SK-N-SH treated with all-trans-retinoic acid at 6 μM for 48 hours (cell line): ENCODE measurements at regions not wholly inside any gene's neighbourhood (a gene's known extent, or its start where the extent isn't known, plus 50 kb on each side); places are given as distances from the start of the nearest gene placed in this dataset.

Experiments
- ATAC-seq: fragments of 200-7000 bp; cut with Tn5 transposase; 3 replicates; pipeline ENCODE4 v1.9.1; 2020; ENCODE audit warnings: mild to moderate bottlenecking, moderate library complexity
- ARNTL ChIP-seq: fragments of 450-650 bp; formaldehyde crosslinking; IDR thresholded peaks from 2 replicates; pipeline ENCODE4 v1.5.0; 2020; ENCODE audit warnings: low read depth, mild to moderate bottlenecking, moderate library complexity, borderline replicate concordance
- BACH2 ChIP-seq: fragments of 250-450 bp; sonication (Bioruptor Pico); IDR thresholded peaks from 2 replicates; pipeline ENCODE4 v1.9.0; 2021; ENCODE audit warnings: mild to moderate bottlenecking, borderline replicate concordance
- CSDC2 ChIP-seq: fragments of 250-450 bp; sonication (Bioruptor Pico); IDR thresholded peaks from 2 replicates; pipeline ENCODE4 v1.5.0; 2020; ENCODE audit warnings: mild to moderate bottlenecking, moderate library complexity
- ESRRG ChIP-seq: fragments of 250-450 bp; sonication (Bioruptor Pico); IDR thresholded peaks from 2 replicates; pipeline ENCODE4 v1.6.1; 2021; ENCODE audit warnings: mild to moderate bottlenecking
- GLIS3 ChIP-seq: fragments of 250-450 bp; sonication (Bioruptor Pico); IDR thresholded peaks from 2 replicates; pipeline ENCODE4 v1.5.0; 2020; ENCODE audit warnings: mild to moderate bottlenecking, moderate library complexity
- ISL1 ChIP-seq: fragments of 250-450 bp; sonication (Bioruptor Pico); IDR thresholded peaks from 2 replicates; pipeline ENCODE4 v2.1.2; 2022; ENCODE audit warnings: mild to moderate bottlenecking, moderate library complexity
- OSR1 ChIP-seq: fragments of 250-450 bp; sonication (Bioruptor Pico); IDR thresholded peaks from 2 replicates; pipeline ENCODE4 v1.8.0; 2022; ENCODE audit warnings: moderate library complexity, mild to moderate bottlenecking, inconsistent platforms
- PATZ1 ChIP-seq: fragments of 250-450 bp; sonication (Bioruptor Pico); IDR thresholded peaks from 2 replicates; pipeline ENCODE4 v1.8.0; 2020; ENCODE audit warnings: mild to moderate bottlenecking, moderate library complexity, borderline replicate concordance
- PPARA ChIP-seq: fragments of 250-450 bp; sonication (Bioruptor Pico); IDR thresholded peaks from 2 replicates; pipeline ENCODE4 v1.5.0; 2020; ENCODE audit warnings: mild to moderate bottlenecking, borderline replicate concordance
- RARB ChIP-seq: fragments of 250-450 bp; sonication (Bioruptor Pico); IDR thresholded peaks from 2 replicates; pipeline ENCODE4 v1.8.0; 2021; ENCODE audit warnings: mild to moderate bottlenecking, moderate library complexity
- SNAI2 ChIP-seq: fragments of 250-450 bp; sonication (Bioruptor Pico); IDR thresholded peaks from 2 replicates; pipeline ENCODE4 v1.5.0; 2020; ENCODE audit warnings: mild to moderate bottlenecking, moderate library complexity
- TCF4 ChIP-seq: fragments of 250-450 bp; sonication (Bioruptor Pico); IDR thresholded peaks from 2 replicates; pipeline ENCODE4 v1.8.0; 2021; ENCODE audit warnings: mild to moderate bottlenecking, moderate library complexity, borderline replicate concordance
- TOX ChIP-seq: fragments of 250-450 bp; sonication (Bioruptor Pico); IDR thresholded peaks from 2 replicates; pipeline ENCODE4 v1.8.0; 2021; ENCODE audit warnings: mild to moderate bottlenecking, moderate library complexity, borderline replicate concordance
- ZC3H10 ChIP-seq: fragments of 250-450 bp; sonication (Bioruptor Pico); IDR thresholded peaks from 2 replicates; pipeline ENCODE4 v1.5.1; 2021; ENCODE audit warnings: mild to moderate bottlenecking, moderate library complexity
- ZFP30 ChIP-seq: fragments of 450-650 bp; formaldehyde crosslinking; IDR thresholded peaks from 2 replicates; pipeline ENCODE4 v1.5.0; 2022; ENCODE audit warnings: mild to moderate bottlenecking, moderate library complexity
- ZNF565 ChIP-seq: fragments of 450-650 bp; formaldehyde crosslinking; conservative IDR thresholded peaks from 2 replicates; pipeline ENCODE4 v1.5.0; 2020; ENCODE audit warnings: low read depth, mild to moderate bottlenecking, moderate library complexity
- ZNF70 ChIP-seq: fragments of 450-650 bp; formaldehyde crosslinking; IDR thresholded peaks from 2 replicates; pipeline ENCODE4 v1.5.0; 2020; ENCODE audit warnings: mild to moderate bottlenecking, moderate library complexity
- ZNF8 ChIP-seq: fragments of 450-650 bp; formaldehyde crosslinking; IDR thresholded peaks from 2 replicates; pipeline ENCODE4 v1.5.0; 2020; ENCODE audit warnings: mild to moderate bottlenecking, moderate library complexity
- TF ChIP-seq, protein P1 (sequence below): fragments of 250-450 bp; sonication (Bioruptor Pico); IDR thresholded peaks from 2 replicates; pipeline ENCODE4 v1.8.0; 2021; ENCODE audit warnings: low read depth, mild to moderate bottlenecking, moderate library complexity, borderline replicate concordance
- TF ChIP-seq, protein P2 (sequence below): fragments of 250-450 bp; sonication (Bioruptor Pico); IDR thresholded peaks from 2 replicates; pipeline ENCODE4 v1.5.1; 2021; ENCODE audit warnings: mild to moderate bottlenecking, moderate library complexity
- TF ChIP-seq, protein P3 (sequence below): fragments of 250-450 bp; sonication (Bioruptor Pico); IDR thresholded peaks from 2 replicates; pipeline ENCODE4 v1.5.1; 2020; ENCODE audit warnings: low read depth, mild to moderate bottlenecking, moderate library complexity
- TF ChIP-seq, protein P4 (sequence below): fragments of 250-450 bp; sonication (Bioruptor Pico); IDR thresholded peaks from 2 replicates; pipeline ENCODE4 v1.5.0; 2020; ENCODE audit warnings: mild to moderate bottlenecking, moderate library complexity

GRCh38 chr5:116739571-116739970 is 164.9 kb upstream of the SEMA6A start:
- ATAC-seq = no peak
- no peak for TF ChIP-seq TCF4 (CRISPR knock-in tag)
- TF ChIP-seq PPARA (CRISPR knock-in tag) = no peak
- TF ChIP-seq SNAI2 = no peak
- no peak for TF ChIP-seq ZFP30 (CRISPR knock-in tag)
- TF ChIP-seq, protein P1, sequence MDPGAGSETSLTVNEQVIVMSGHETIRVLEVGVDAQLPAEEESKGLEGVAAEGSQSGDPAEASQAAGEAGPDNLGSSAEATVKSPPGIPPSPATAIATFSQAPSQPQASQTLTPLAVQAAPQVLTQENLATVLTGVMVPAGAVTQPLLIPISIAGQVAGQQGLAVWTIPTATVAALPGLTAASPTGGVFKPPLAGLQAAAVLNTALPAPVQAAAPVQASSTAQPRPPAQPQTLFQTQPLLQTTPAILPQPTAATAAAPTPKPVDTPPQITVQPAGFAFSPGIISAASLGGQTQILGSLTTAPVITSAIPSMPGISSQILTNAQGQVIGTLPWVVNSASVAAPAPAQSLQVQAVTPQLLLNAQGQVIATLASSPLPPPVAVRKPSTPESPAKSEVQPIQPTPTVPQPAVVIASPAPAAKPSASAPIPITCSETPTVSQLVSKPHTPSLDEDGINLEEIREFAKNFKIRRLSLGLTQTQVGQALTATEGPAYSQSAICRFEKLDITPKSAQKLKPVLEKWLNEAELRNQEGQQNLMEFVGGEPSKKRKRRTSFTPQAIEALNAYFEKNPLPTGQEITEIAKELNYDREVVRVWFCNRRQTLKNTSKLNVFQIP (CRISPR knock-in tag) = no peak
- no peak for TF ChIP-seq ISL1 (CRISPR knock-in tag)
- no peak for TF ChIP-seq OSR1 (CRISPR knock-in tag)
- no peak for TF ChIP-seq CSDC2 (CRISPR knock-in tag)
- TF ChIP-seq, protein P2, sequence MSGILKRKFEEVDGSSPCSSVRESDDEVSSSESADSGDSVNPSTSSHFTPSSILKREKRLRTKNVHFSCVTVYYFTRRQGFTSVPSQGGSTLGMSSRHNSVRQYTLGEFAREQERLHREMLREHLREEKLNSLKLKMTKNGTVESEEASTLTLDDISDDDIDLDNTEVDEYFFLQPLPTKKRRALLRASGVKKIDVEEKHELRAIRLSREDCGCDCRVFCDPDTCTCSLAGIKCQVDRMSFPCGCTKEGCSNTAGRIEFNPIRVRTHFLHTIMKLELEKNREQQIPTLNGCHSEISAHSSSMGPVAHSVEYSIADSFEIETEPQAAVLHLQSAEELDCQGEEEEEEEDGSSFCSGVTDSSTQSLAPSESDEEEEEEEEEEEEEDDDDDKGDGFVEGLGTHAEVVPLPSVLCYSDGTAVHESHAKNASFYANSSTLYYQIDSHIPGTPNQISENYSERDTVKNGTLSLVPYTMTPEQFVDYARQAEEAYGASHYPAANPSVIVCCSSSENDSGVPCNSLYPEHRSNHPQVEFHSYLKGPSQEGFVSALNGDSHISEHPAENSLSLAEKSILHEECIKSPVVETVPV (CRISPR knock-in tag) = no peak
- TF ChIP-seq PATZ1 (CRISPR knock-in tag) = no peak
- TF ChIP-seq, protein P3, sequence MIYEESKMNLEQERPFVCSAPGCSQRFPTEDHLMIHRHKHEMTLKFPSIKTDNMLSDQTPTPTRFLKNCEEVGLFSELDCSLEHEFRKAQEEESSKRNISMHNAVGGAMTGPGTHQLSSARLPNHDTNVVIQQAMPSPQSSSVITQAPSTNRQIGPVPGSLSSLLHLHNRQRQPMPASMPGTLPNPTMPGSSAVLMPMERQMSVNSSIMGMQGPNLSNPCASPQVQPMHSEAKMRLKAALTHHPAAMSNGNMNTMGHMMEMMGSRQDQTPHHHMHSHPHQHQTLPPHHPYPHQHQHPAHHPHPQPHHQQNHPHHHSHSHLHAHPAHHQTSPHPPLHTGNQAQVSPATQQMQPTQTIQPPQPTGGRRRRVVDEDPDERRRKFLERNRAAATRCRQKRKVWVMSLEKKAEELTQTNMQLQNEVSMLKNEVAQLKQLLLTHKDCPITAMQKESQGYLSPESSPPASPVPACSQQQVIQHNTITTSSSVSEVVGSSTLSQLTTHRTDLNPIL (CRISPR knock-in tag) = no peak
- no peak for TF ChIP-seq BACH2 (CRISPR knock-in tag)
- no peak for TF ChIP-seq ESRRG (CRISPR knock-in tag)
- TF ChIP-seq RARB (CRISPR knock-in tag) = no peak
- no peak for TF ChIP-seq ZNF70 (CRISPR knock-in tag)
- no peak for TF ChIP-seq ZNF565 (CRISPR knock-in tag)
- TF ChIP-seq ZC3H10 (CRISPR knock-in tag) = no peak

DNA sequence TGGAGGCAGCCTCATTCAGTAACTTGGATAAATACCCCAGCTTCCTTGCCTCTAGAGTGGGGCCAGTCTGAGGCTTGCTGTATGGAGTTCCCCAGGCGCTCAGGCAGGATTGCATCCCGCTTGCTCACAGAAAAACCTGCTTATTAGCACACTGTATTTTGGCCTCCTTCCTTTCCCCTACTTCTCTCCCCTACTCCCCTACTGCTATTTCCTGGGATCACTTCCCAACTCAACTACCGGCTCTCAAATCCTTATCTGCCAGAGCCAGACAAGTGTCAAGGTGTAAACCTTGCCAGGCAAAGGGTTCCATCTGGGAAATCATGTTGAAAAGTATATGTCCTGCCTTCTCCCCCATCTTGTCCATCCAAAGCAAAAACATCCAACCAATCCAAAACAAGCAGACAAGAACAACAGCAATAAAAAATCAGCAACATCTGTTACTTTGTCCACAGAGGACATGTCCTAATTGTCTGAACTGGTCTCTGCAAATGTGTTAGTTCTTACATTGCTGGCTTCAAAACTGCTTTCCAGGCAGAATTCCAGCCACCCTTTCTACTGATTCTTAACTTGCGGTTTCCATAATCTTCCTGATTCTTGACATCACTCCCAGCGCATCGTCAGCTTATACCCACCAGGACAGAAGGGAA is 164.1 kb upstream of the SEMA6A start:
- no peak for ATAC-seq
- no peak for TF ChIP-seq ZC3H10 (CRISPR knock-in tag)
- TF ChIP-seq, protein P4, sequence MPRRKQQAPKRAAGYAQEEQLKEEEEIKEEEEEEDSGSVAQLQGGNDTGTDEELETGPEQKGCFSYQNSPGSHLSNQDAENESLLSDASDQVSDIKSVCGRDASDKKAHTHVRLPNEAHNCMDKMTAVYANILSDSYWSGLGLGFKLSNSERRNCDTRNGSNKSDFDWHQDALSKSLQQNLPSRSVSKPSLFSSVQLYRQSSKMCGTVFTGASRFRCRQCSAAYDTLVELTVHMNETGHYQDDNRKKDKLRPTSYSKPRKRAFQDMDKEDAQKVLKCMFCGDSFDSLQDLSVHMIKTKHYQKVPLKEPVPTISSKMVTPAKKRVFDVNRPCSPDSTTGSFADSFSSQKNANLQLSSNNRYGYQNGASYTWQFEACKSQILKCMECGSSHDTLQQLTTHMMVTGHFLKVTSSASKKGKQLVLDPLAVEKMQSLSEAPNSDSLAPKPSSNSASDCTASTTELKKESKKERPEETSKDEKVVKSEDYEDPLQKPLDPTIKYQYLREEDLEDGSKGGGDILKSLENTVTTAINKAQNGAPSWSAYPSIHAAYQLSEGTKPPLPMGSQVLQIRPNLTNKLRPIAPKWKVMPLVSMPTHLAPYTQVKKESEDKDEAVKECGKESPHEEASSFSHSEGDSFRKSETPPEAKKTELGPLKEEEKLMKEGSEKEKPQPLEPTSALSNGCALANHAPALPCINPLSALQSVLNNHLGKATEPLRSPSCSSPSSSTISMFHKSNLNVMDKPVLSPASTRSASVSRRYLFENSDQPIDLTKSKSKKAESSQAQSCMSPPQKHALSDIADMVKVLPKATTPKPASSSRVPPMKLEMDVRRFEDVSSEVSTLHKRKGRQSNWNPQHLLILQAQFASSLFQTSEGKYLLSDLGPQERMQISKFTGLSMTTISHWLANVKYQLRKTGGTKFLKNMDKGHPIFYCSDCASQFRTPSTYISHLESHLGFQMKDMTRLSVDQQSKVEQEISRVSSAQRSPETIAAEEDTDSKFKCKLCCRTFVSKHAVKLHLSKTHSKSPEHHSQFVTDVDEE (CRISPR knock-in tag) = no peak
- no peak for TF ChIP-seq TOX (CRISPR knock-in tag)
- no peak for TF ChIP-seq ZFP30 (CRISPR knock-in tag)
- TF ChIP-seq, protein P1 (CRISPR knock-in tag) = no peak
- no peak for TF ChIP-seq PATZ1 (CRISPR knock-in tag)
- no peak for TF ChIP-seq CSDC2 (CRISPR knock-in tag)
- TF ChIP-seq SNAI2 = no peak
- TF ChIP-seq, protein P2 (CRISPR knock-in tag) = no peak
- no peak for TF ChIP-seq TCF4 (CRISPR knock-in tag)
- TF ChIP-seq OSR1 (CRISPR knock-in tag) = no peak
- TF ChIP-seq GLIS3 (CRISPR knock-in tag) = no peak
- no peak for TF ChIP-seq ESRRG (CRISPR knock-in tag)
- no peak for TF ChIP-seq ISL1 (CRISPR knock-in tag)
- TF ChIP-seq RARB (CRISPR knock-in tag) = no peak
- TF ChIP-seq ZNF8 = no peak
- TF ChIP-seq ARNTL (CRISPR knock-in tag) = no peak
- TF ChIP-seq, protein P3 (CRISPR knock-in tag) = no peak
